Psoas muscle (tissue), 7 donors: ENCODE measurements at regions not wholly inside any gene's neighbourhood (a gene's known extent, or its start where the extent isn't known, plus 50 kb on each side); places are given as distances from the start of the nearest gene placed in this dataset.

Source experiments
- ATAC-seq, 4 donors: fragments of 200-7000 bp; cut with Tn5 transposase; one replicate each; pipeline ENCODE4 v1.9.1; 2020; ENCODE audit warnings: moderate library complexity in 3 of 4, mild to moderate bottlenecking in 2 of 4
- DNase-seq, 2 donors: peaks; one replicate each; pipeline ENCODE4 v3.0.0-alpha.2; 2020
- H3K27ac ChIP-seq: fragments of 200-600 bp; one replicate; pipeline ENCODE4 v1.8.0; 2022
- H3K27me3 ChIP-seq, 3 donors: fragments of 200-600 bp in 1 of 3; one replicate each; pipeline versions ENCODE4 v1.6.1 to v1.8.0; 2013 to 2022; ENCODE audit warnings: low read length in 2 of 3, mild to moderate bottlenecking in 2 of 3, moderate library complexity in 1 of 3; ENCODE audit not compliant: insufficient read depth in 3 of 3
- H3K36me3 ChIP-seq, 2 donors: fragments of 200-600 bp in 1 of 2; one replicate each; pipeline versions ENCODE4 v1.6.1 to v1.8.0; 2013 to 2022; ENCODE audit warnings: low read depth in 1 of 2, mild to moderate bottlenecking in 1 of 2, moderate library complexity in 1 of 2; ENCODE audit not compliant: insufficient read depth in 1 of 2
- H3K4me1 ChIP-seq: fragments of 200-600 bp; one replicate; pipeline ENCODE4 v1.8.0; 2022
- H3K4me3 ChIP-seq: fragments of 200-600 bp; one replicate; pipeline ENCODE4 v1.8.0; 2022; ENCODE audit warnings: mild to moderate bottlenecking
- H3K9me3 ChIP-seq: fragments of 200-600 bp; one replicate; pipeline ENCODE4 v1.8.0; 2022
- WGBS, 3 donors: extraction: QIAGEN DNeasy Blood & Tissue Kit; methylation state at CpG; one replicate each; pipeline versions ENCODE4 v1.1.6 to v1.1.7; 2013; 5-methylcytosine and 5-hydroxymethylcytosine counted together
- intact Hi-C, 2 donors: fragments of 100-400 bp; cut with DNase I; formaldehyde crosslinking; loops; one replicate each; pipeline versions ENCODE4 v1.11.0 to v1.14.2; 2022
- TF ChIP-seq, protein P1 (sequence below): fragments of 200-600 bp; IDR thresholded peaks from one replicate; pipeline ENCODE4 v1.8.0; 2022; ENCODE audit warnings: antibody characterized with exemption
- donor health status: healthy with polysubstance abuse.
- donor health status: DM: no; HTN: no; CAD: no; lungs with moderate emphysema.
- donor health status: Bipolar disorder and iron deficiency.
- donor health status: healthy.
- donor health status: DM: yes; HTN: yes; CAD: no.
- donor health status: DM: no; HTN: no; CAD: no.
- donor health status: DM: yes; HTN: yes; CAD: no.

DNA sequence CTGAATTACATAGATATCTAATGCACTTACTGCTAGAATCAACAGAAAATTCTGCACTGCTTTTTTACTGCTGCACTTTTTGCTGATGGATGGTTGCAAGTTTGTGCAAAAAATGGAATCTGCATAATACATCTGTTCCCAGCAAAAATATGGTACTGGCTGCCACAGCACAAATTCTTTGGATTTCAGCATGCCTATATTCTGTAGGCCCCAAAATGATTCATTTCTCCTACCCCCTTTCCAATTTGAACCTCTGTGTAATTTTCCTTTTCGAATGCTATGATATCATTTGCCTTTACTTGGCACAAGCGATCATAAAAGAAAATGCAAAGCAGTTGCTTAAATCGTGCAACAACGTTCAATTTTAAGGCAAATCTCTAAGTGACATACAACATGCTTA is 524.2 kb upstream of the NBEA start:
- H3K4me1 ChIP-seq, result no peaks in the 10 kb centered on the region
- no peak for DNase-seq
- TF ChIP-seq, protein P1, sequence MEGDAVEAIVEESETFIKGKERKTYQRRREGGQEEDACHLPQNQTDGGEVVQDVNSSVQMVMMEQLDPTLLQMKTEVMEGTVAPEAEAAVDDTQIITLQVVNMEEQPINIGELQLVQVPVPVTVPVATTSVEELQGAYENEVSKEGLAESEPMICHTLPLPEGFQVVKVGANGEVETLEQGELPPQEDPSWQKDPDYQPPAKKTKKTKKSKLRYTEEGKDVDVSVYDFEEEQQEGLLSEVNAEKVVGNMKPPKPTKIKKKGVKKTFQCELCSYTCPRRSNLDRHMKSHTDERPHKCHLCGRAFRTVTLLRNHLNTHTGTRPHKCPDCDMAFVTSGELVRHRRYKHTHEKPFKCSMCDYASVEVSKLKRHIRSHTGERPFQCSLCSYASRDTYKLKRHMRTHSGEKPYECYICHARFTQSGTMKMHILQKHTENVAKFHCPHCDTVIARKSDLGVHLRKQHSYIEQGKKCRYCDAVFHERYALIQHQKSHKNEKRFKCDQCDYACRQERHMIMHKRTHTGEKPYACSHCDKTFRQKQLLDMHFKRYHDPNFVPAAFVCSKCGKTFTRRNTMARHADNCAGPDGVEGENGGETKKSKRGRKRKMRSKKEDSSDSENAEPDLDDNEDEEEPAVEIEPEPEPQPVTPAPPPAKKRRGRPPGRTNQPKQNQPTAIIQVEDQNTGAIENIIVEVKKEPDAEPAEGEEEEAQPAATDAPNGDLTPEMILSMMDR, result no peak
- H3K4me3 ChIP-seq, result no peak overlapping the region
- H3K27me3 ChIP-seq, result no peaks in the 10 kb centered on the region
- ATAC-seq, result no peak
- intact Hi-C loops, result no loop called here
- 72 to 84% (median 76%) methylated on average over 4 of the region's 4 CpGs for WGBS, 3 donors
- H3K27ac ChIP-seq, result no peak overlapping the region
- no peaks in the 10 kb centered on the region for H3K36me3 ChIP-seq
- H3K9me3 ChIP-seq, result no peaks in the 10 kb centered on the region

GRCh38 chr13:34419025-34419424 is 523.0 kb upstream of the NBEA start:
- Histone ChIP-seq H3K27me3 (no peaks in the 10 kb centered on the region), H3K27ac (no peak overlapping the region), H3K36me3 (no peaks in the 10 kb centered on the region), H3K9me3 (no peaks in the 10 kb centered on the region), H3K4me1 (no peaks in the 10 kb centered on the region), H3K4me3 (no peak overlapping the region)
- 55 to 64% (median 63%) methylated on average over 5 of the region's 5 CpGs for WGBS, 3 donors
- TF ChIP-seq, protein P1, result no peak
- DNase-seq (no peak), ATAC-seq (no peak)
- intact Hi-C loops, result no loop called here

DNA sequence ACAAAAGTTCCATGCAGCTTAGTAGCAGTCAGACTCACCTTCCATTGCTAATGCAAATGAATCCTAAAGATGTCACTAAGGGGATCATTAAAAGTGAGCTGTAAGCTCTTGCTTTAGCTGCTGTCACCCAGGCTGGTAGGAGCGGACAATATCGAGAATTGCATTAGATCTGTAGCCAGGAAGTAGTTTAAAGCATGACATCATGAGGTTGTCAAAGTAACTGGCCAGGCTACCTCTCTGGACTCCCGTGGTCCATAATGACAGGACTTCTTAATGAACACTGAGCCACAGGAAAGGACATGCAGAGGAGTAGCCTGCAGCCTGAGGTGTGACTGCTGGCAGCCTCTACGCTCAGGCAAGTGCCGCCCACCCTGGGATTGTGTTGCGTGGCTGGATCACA is 522.3 kb upstream of the NBEA start:
- WGBS, 3 donors, result 80 to 93% (median 89%) methylated on average over 6 of the region's 6 CpGs
- Histone ChIP-seq H3K27ac (no peak overlapping the region), H3K9me3 (no peaks in the 10 kb centered on the region), H3K27me3 (no peaks in the 10 kb centered on the region), H3K36me3 (no peaks in the 10 kb centered on the region), H3K4me3 (no peak overlapping the region), H3K4me1 (no peaks in the 10 kb centered on the region)
- TF ChIP-seq, protein P1, result no peak
- ATAC-seq, result no peak
- intact Hi-C loops, result no loop called here
- DNase-seq, result no peak

DNA sequence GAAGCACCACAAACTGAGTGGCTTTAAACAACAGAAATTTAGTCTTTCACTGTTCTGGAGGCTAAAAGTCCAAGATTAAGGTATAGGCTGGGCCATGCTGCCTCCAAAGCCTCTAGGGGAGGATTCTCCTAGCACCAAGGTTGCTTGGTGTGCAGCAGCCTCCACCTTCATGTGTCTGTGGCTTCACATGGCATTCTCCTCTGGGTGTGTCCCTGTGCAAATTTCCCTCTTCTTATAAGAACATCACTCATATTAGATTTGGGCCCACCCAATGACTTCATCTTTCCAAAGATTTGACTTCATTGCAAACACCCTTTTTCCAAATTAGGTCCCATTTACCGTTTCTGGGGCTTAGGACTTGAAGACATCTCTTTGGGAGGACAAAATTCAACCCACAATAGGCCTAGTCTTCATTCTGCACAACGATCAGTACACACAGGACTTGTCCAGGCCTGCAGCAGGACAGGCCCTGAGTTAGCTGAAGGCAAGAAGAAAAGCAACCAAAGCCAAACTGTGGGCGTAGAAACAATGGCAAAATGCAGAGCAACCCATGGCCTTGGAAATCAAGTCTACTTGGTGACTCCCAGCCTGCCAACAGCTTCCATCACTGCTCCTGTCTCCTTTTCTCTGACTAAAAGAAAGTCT is 521.2 kb upstream of the NBEA start:
- Histone ChIP-seq H3K4me1 (no peaks in the 10 kb centered on the region), H3K9me3 (no peaks in the 10 kb centered on the region), H3K27me3 (no peaks in the 10 kb centered on the region), H3K4me3 (no peak overlapping the region), H3K27ac (no peak overlapping the region), H3K36me3 (no peaks in the 10 kb centered on the region)
- intact Hi-C loops, result no loop called here
- WGBS, 3 donors, result 90 to 96% (median 94%) methylated on average over 3 of the region's 3 CpGs
- no peak for DNase-seq
- ATAC-seq, result no peak
- TF ChIP-seq, protein P1, result no peak

DNA sequence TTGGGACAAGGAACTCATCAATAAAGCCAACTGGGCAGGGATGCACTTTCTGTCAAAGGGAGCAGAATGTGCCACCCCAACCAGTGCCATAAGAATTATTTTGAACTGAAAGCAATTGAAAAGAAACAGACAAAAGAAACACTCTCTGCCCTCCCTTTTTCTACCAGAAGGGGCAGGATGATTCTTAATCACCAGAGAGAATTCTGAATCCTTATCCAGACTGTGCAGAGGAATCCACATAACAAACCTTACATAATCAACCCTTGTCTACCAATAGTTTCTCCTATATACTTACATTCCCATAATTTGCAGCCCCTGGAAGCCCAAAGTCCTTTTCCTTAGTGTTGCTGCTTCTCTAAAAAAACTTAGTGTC is 520.7 kb upstream of the NBEA start:
- no peaks in the 10 kb centered on the region for H3K27me3 ChIP-seq
- no peak overlapping the region for H3K4me3 ChIP-seq
- ATAC-seq, result no peak
- TF ChIP-seq, protein P1, result no peak
- intact Hi-C loops, result no loop called here
- H3K9me3 ChIP-seq, result no peaks in the 10 kb centered on the region
- DNase-seq, result no peak
- no peaks in the 10 kb centered on the region for H3K4me1 ChIP-seq
- no peak overlapping the region for H3K27ac ChIP-seq
- no peaks in the 10 kb centered on the region for H3K36me3 ChIP-seq
